GM23338 (cell line): ENCODE measurements at regions not wholly inside any gene's neighbourhood (a gene's known extent, or its start where the extent isn't known, plus 50 kb on each side); places are given as distances from the start of the nearest gene placed in this dataset.

ENCODE experiments used
- ATAC-seq: fragments of 200-7000 bp; cut with Tn5 transposase; 3 replicates; pipeline ENCODE4 v1.9.1; 2020
- DNase-seq: peaks from one replicate; pipeline ENCODE4 v3.0.0-alpha.2; 2015; ENCODE audit warnings: low spot score
- H2AFZ ChIP-seq: fragments of 200-600 bp; sonication (generic); 2 replicates; pipeline ENCODE4 v1.8.0; 2016; ENCODE audit warnings: antibody characterized with exemption, mild to moderate bottlenecking, moderate library complexity
- H3F3A ChIP-seq: fragments of 200-600 bp; sonication (generic); replicated peaks from 2 replicates; pipeline ENCODE4 v1.8.0; 2017; ENCODE audit warnings: antibody characterized with exemption, mixed run types, low read depth
- H3K27ac ChIP-seq: fragments of 200-600 bp; sonication (generic); 2 replicates; pipeline ENCODE4 v1.6.1; 2016; ENCODE audit warnings: low read depth
- H3K27me3 ChIP-seq: fragments of 200-600 bp; sonication (generic); 2 replicates; pipeline ENCODE4 v1.8.0; 2016; ENCODE audit warnings: mild to moderate bottlenecking, mixed run types, moderate library complexity; ENCODE audit not compliant: insufficient read depth
- H3K36me3 ChIP-seq: fragments of 200-600 bp; sonication (generic); 2 replicates; pipeline ENCODE4 v1.8.0; 2016; ENCODE audit warnings: mild to moderate bottlenecking; ENCODE audit not compliant: insufficient read depth
- H3K4me1 ChIP-seq: fragments of 200-600 bp; sonication (generic); 2 replicates; pipeline ENCODE4 v1.8.0; 2016; ENCODE audit warnings: mild to moderate bottlenecking, moderate library complexity; ENCODE audit not compliant: insufficient read depth
- H3K4me2 ChIP-seq: fragments of 200-600 bp; sonication (generic); 2 replicates; pipeline ENCODE4 v1.7.1; 2017; ENCODE audit warnings: mixed run types
- H3K4me3 ChIP-seq: fragments of 200-600 bp; sonication (generic); 2 replicates; pipeline ENCODE4 v1.6.1; 2016; ENCODE audit warnings: mixed run types
- H3K79me2 ChIP-seq: fragments of 200-600 bp; sonication (generic); replicated peaks from 2 replicates; pipeline ENCODE4 v1.8.0; 2017; ENCODE audit warnings: mild to moderate bottlenecking; ENCODE audit not compliant: insufficient read depth
- H3K9me2 ChIP-seq: fragments of 200-600 bp; sonication (generic); 2 replicates; pipeline ENCODE4 v1.8.0; 2017; ENCODE audit not compliant: insufficient read depth
- H4K20me1 ChIP-seq: fragments of 200-600 bp; sonication (generic); replicated peaks from 2 replicates; pipeline ENCODE4 v1.8.0; 2017; ENCODE audit warnings: mild to moderate bottlenecking; ENCODE audit not compliant: insufficient read depth
- H3K27ac Mint-ChIP-seq: 2 replicates; pipeline ENCODE4 v1.8.0; 2020; ENCODE audit warnings: inconsistent platforms, mild to moderate bottlenecking, moderate library complexity, mixed read lengths
- H3K27me3 Mint-ChIP-seq: 3 replicates; pipeline ENCODE4 v1.8.0; 2022; ENCODE audit warnings: low read depth, mild to moderate bottlenecking, moderate library complexity, mixed read lengths, inconsistent platforms; ENCODE audit not compliant: insufficient read depth, poor library complexity
- H3K36me3 Mint-ChIP-seq: 3 replicates; pipeline ENCODE4 v1.8.0; 2021; ENCODE audit warnings: low read depth, mild to moderate bottlenecking, inconsistent platforms, moderate library complexity, mixed read lengths
- H3K4me1 Mint-ChIP-seq: 3 replicates; pipeline ENCODE4 v1.8.0; 2020; ENCODE audit warnings: mild to moderate bottlenecking, inconsistent platforms, mixed read lengths
- H3K4me3 Mint-ChIP-seq: 3 replicates; pipeline ENCODE4 v1.8.0; 2021; ENCODE audit warnings: moderate library complexity, mild to moderate bottlenecking, inconsistent platforms, mixed read lengths
- H3K9me3 Mint-ChIP-seq: 3 replicates; pipeline ENCODE4 v1.8.0; 2020; ENCODE audit warnings: moderate library complexity, mild to moderate bottlenecking, inconsistent platforms, mixed read lengths
- CREB1 ChIP-seq: fragments of 250-450 bp; sonication (Bioruptor Pico); IDR thresholded peaks from 2 replicates; pipeline ENCODE4 v1.5.0; 2020; ENCODE audit warnings: low read depth, mild to moderate bottlenecking, moderate library complexity
- CTCF ChIP-seq, 2 experiments: fragments of 200-600 bp in 1 of 2; sonication (generic) in 1 of 2; conservative IDR thresholded peaks; 2 replicates each; pipeline versions ENCODE4 v1.5.1 to v1.6.1; 2016 to 2017; ENCODE audit warnings: antibody characterized with exemption in 2 of 2, low read depth in 2 of 2, mild to moderate bottlenecking in 2 of 2, moderate library complexity in 1 of 2
- ETS1 ChIP-seq: IDR thresholded peaks from 2 replicates; pipeline ENCODE4 v1.6.1; 2016; ENCODE audit warnings: antibody characterized with exemption
- EZH2 ChIP-seq: fragments of 200-600 bp; sonication (generic); IDR thresholded peaks from one replicate; pipeline ENCODE4 v1.8.0; 2017; ENCODE audit warnings: antibody characterized with exemption, mild to moderate bottlenecking, low read depth; ENCODE audit not compliant: unreplicated experiment
- EZH2phosphoT487 ChIP-seq: fragments of 200-600 bp; sonication (generic); IDR thresholded peaks from one replicate; pipeline ENCODE4 v1.8.1; 2018; ENCODE audit warnings: antibody characterized with exemption; ENCODE audit not compliant: unreplicated experiment
- JUNB ChIP-seq: IDR thresholded peaks from one replicate; pipeline ENCODE4 v1.6.1; 2016; ENCODE audit warnings: antibody characterized with exemption; ENCODE audit not compliant: unreplicated experiment
- NANOG ChIP-seq: IDR thresholded peaks from 2 replicates; pipeline ENCODE4 v1.6.1; 2016; ENCODE audit warnings: antibody characterized with exemption, borderline replicate concordance
- POLR2AphosphoS5 ChIP-seq: IDR thresholded peaks from 2 replicates; pipeline ENCODE4 v1.6.1; 2016; ENCODE audit warnings: antibody characterized with exemption, low read depth
- REST ChIP-seq: IDR thresholded peaks from one replicate; pipeline ENCODE4 v1.6.1; 2018; ENCODE audit warnings: antibody characterized with exemption; ENCODE audit not compliant: unreplicated experiment
- ZNF114 ChIP-seq: fragments of 250-450 bp; sonication (Bioruptor Pico); IDR thresholded peaks from 2 replicates; pipeline ENCODE4 v1.5.0; 2020; ENCODE audit warnings: mild to moderate bottlenecking, moderate library complexity
- ZNF331 ChIP-seq: fragments of 250-450 bp; sonication (Bioruptor Pico); IDR thresholded peaks from 2 replicates; pipeline ENCODE4 v1.5.0; 2020; ENCODE audit warnings: low read depth, mild to moderate bottlenecking, moderate library complexity
- ZNF462 ChIP-seq: fragments of 250-450 bp; sonication (Bioruptor Pico); IDR thresholded peaks from 2 replicates; pipeline ENCODE4 v1.5.0; 2020; ENCODE audit warnings: mild to moderate bottlenecking, moderate library complexity

GRCh38 chr2:34201099-34201498, 602.0 kb upstream of the FAM98A start:
- DNase-seq (no peak), ATAC-seq (no peak)
- no peaks in the 10 kb centered on the region for H3K36me3 ChIP-seq
- H3K79me2 ChIP-seq: no peaks in the 10 kb centered on the region
- no peak overlapping the region for H3K4me2 ChIP-seq
- H3K27ac ChIP-seq: no peak overlapping the region
- TF ChIP-seq ZNF462 (no peak), REST (no peak), ZNF114 (CRISPR knock-in tag) (no peak), EZH2phosphoT487 (no peak), CREB1 (no peak), NANOG (no peak), ZNF331 (CRISPR knock-in tag) (no peak), CTCF (conservative IDR thresholded peaks at IDR 0.05; ENCODE audit: low read depth in 2 of 2) (no peak), EZH2 (no peak), ETS1 (no peak), POLR2AphosphoS5 (no peak), JUNB (no peak)
- no peaks in the 10 kb centered on the region for H3F3A ChIP-seq
- H3K27me3 ChIP-seq: no peaks in the 10 kb centered on the region
- H2AFZ ChIP-seq: no peak overlapping the region
- H3K4me1 ChIP-seq: no peaks in the 10 kb centered on the region
- H3K4me3 ChIP-seq: no peak overlapping the region
- peaks cover 12% of the 10 kb centered on the region for H3K9me2 ChIP-seq
- Mint-ChIP-seq H3K27ac (no peak overlapping the region), H3K36me3 (peaks cover 7% of the 10 kb centered on the region), H3K27me3 (peaks cover 2% of the 10 kb centered on the region), H3K4me1 (no peaks in the 10 kb centered on the region), H3K9me3 (peaks cover 5% of the 10 kb centered on the region; the same call in 2 of the 3 replicates), H3K4me3 (no peak overlapping the region)
- H4K20me1 ChIP-seq: no peaks in the 10 kb centered on the region
